Liver (tissue), 8 donors: ENCODE measurements at regions not wholly inside any gene's neighbourhood (a gene's known extent, or its start where the extent isn't known, plus 50 kb on each side); places are given as distances from the start of the nearest gene placed in this dataset.

ENCODE experiments used
- DNase-seq: peaks from one replicate; pipeline ENCODE4 v3.0.0-alpha.2; 2017; ENCODE audit warnings: low spot score
- H3K27ac ChIP-seq, 2 donors: one replicate each; pipeline ENCODE4 v1.7.0; 2013; ENCODE audit warnings: inconsistent platforms in 2 of 2, low read length in 2 of 2, control low read depth in 1 of 2, low read depth in 1 of 2, mild to moderate bottlenecking in 1 of 2
- H3K27me3 ChIP-seq, 4 donors: one replicate each; pipeline versions ENCODE4 v1.6.1 to v1.7.0; 2013; ENCODE audit warnings: low read length in 3 of 4, inconsistent platforms in 1 of 4, mild to moderate bottlenecking in 1 of 4, moderate library complexity in 1 of 4; ENCODE audit not compliant: control insufficient read depth in 4 of 4, insufficient read depth in 4 of 4
- H3K36me3 ChIP-seq, 4 donors: one replicate each; pipeline versions ENCODE4 v1.6.1 to v1.7.0; 2013; ENCODE audit warnings: low read length in 3 of 4, mild to moderate bottlenecking in 3 of 4, low read depth in 1 of 4, moderate library complexity in 1 of 4; ENCODE audit not compliant: control insufficient read depth in 4 of 4, insufficient read depth in 3 of 4
- H3K4me1 ChIP-seq, 4 donors: one replicate each; pipeline versions ENCODE4 v1.6.1 to v1.7.0; 2013; ENCODE audit warnings: low read length in 3 of 4, mild to moderate bottlenecking in 3 of 4, moderate library complexity in 1 of 4; ENCODE audit not compliant: control insufficient read depth in 4 of 4, insufficient read depth in 4 of 4
- H3K4me3 ChIP-seq, 3 donors: one replicate each; pipeline versions ENCODE4 v1.6.1 to v1.7.0; 2013; ENCODE audit warnings: low read length in 3 of 3, control low read depth in 1 of 3, low read depth in 1 of 3, mild to moderate bottlenecking in 1 of 3
- H3K9ac ChIP-seq, 2 donors: one replicate each; pipeline ENCODE4 v1.7.0; 2013; ENCODE audit warnings: low read length in 2 of 2, mild to moderate bottlenecking in 2 of 2, moderate library complexity in 2 of 2, control low read depth in 1 of 2, low read depth in 1 of 2
- H3K9me3 ChIP-seq, 4 donors: one replicate each; pipeline versions ENCODE4 v1.6.1 to v1.7.0; 2013; ENCODE audit warnings: low read length in 3 of 4; ENCODE audit not compliant: control insufficient read depth in 4 of 4
- ATF3 ChIP-seq: IDR thresholded peaks from 2 replicates; pipeline ENCODE4 v1.6.1; 2016; ENCODE audit warnings: antibody characterized with exemption
- CTCF ChIP-seq: fragments of 150-350 bp; IDR thresholded peaks from 2 replicates; pipeline ENCODE4 v1.5.1; 2017; ENCODE audit warnings: improper control_type of control experiment, low read depth, low read length; ENCODE audit not compliant: missing input control
- EGR1 ChIP-seq, 2 donors: IDR thresholded peaks; 2 replicates each; pipeline ENCODE4 v1.6.1; 2016 to 2018; ENCODE audit warnings: antibody characterized with exemption in 2 of 2, low read depth in 2 of 2
- FOXA1 ChIP-seq: IDR thresholded peaks from 2 replicates; pipeline ENCODE4 v1.6.1; 2016; ENCODE audit warnings: antibody characterized with exemption
- FOXA2 ChIP-seq: IDR thresholded peaks from 2 replicates; pipeline ENCODE4 v1.6.1; 2016; ENCODE audit warnings: antibody characterized with exemption
- HNF4A ChIP-seq, 2 donors: conservative IDR thresholded peaks; 2 replicates each; pipeline ENCODE4 v1.6.1; 2016; ENCODE audit warnings: antibody characterized with exemption in 2 of 2, mild to moderate bottlenecking in 2 of 2
- JUND ChIP-seq, 2 donors: IDR thresholded peaks; 2 replicates each; pipeline ENCODE4 v1.6.1; 2016; ENCODE audit warnings: antibody characterized with exemption in 2 of 2
- MAX ChIP-seq: IDR thresholded peaks from 2 replicates; pipeline ENCODE4 v1.6.1; 2016; ENCODE audit warnings: antibody characterized with exemption
- RXRA ChIP-seq, 2 donors: IDR thresholded peaks; 2 replicates each; pipeline ENCODE4 v1.6.1; 2017 to 2018; ENCODE audit warnings: antibody characterized with exemption in 2 of 2, mild to moderate bottlenecking in 1 of 2
- ZBTB33 ChIP-seq: IDR thresholded peaks from 2 replicates; pipeline ENCODE4 v1.6.1; 2016; ENCODE audit warnings: antibody characterized with exemption
- WGBS: extraction: QIAGEN DNeasy Blood & Tissue Kit; methylation state at CpG from one replicate; pipeline ENCODE4 v1.1.7; 2013; 5-methylcytosine and 5-hydroxymethylcytosine counted together
- donor health status: healthy.
- donor health status: healthy.
- donor health status: healthy.
- donor health status: healthy.
- donor health status: healthy.

- TF ChIP-seq ZBTB33, result no peak
- TF ChIP-seq HNF4A (conservative IDR thresholded peaks at IDR 0.05), result no peak
- no peak for TF ChIP-seq RXRA (IDR thresholded peaks at IDR 0.05)
- TF ChIP-seq CTCF, result no peak
- no peak for TF ChIP-seq JUND (IDR thresholded peaks at IDR 0.05)
Measured at GRCh38 chr9:80789831-80790230, 899.5 kb downstream of the TLE1 start (continued).

- no peaks in the 10 kb centered on the region for H3K9me3 ChIP-seq
- 86% methylated on average over 1 of the region's 1 CpG for WGBS
Measured at GRCh38 chr9:80787636-80788035, 901.7 kb downstream of the TLE1 start.

GRCh38 chr9:80784647-80785046, 904.7 kb downstream of the TLE1 start:
- TF ChIP-seq MAX (no peak), ATF3 (no peak), CTCF (no peak), FOXA1 (no peak), EGR1 (IDR thresholded peaks at IDR 0.05; ENCODE audit: low read depth in 2 of 2) (no peak), ZBTB33 (no peak), FOXA2 (no peak)
- H3K9ac ChIP-seq, result no peak overlapping the region
- DNase-seq, result no peak
- H3K4me3 ChIP-seq, result no peak overlapping the region
- no peaks in the 10 kb centered on the region for H3K4me1 ChIP-seq
- no peak overlapping the region for H3K27ac ChIP-seq
- H3K9me3 ChIP-seq, result no peaks in the 10 kb centered on the region
- no peaks in the 10 kb centered on the region for H3K36me3 ChIP-seq
- H3K27me3 ChIP-seq, result no peaks in the 10 kb centered on the region

More at GRCh38 chr9:80787636-80788035, 901.7 kb downstream of the TLE1 start:
- no peaks in the 10 kb centered on the region for H3K4me1 ChIP-seq
- H3K27me3 ChIP-seq, result no peaks in the 10 kb centered on the region
- no peak overlapping the region for H3K4me3 ChIP-seq
- DNase-seq, result no peak
- no peaks in the 10 kb centered on the region for H3K36me3 ChIP-seq
- no peak for TF ChIP-seq FOXA2
- H3K9ac ChIP-seq, result no peak overlapping the region
- H3K27ac ChIP-seq, result no peak overlapping the region
